Mesenchymal stem cell (in vitro differentiated cells and primary cell): ENCODE measurements at regions not wholly inside any gene's neighbourhood (a gene's known extent, or its start where the extent isn't known, plus 50 kb on each side); places are given as distances from the start of the nearest gene placed in this dataset.
"Not testable (repeated sequence)": the region's sequence is repeated elsewhere in the genome, so short reads cannot be mapped to it uniquely, and the experiment has no call there.

Source experiments
- DNase-seq: peaks from one replicate; pipeline ENCODE4 v3.0.0-alpha.2; 2013
- H2AFZ ChIP-seq: one replicate; pipeline ENCODE4 v1.6.1; 2013; ENCODE audit warnings: low read depth, mild to moderate bottlenecking, control low read depth, inconsistent platforms, low read length, moderate library complexity
- H2AK5ac ChIP-seq: 2 replicates; pipeline ENCODE4 v1.6.1; 2013; ENCODE audit warnings: low read length, moderate library complexity, mild to moderate bottlenecking, inconsistent platforms; ENCODE audit not compliant: severe bottlenecking
- H2BK120ac ChIP-seq: one replicate; pipeline ENCODE4 v1.6.1; 2013; ENCODE audit warnings: low read depth, mild to moderate bottlenecking, inconsistent platforms, low read length, moderate library complexity
- H2BK12ac ChIP-seq, 2 experiments: one replicate each; pipeline ENCODE4 v1.6.1; 2013; ENCODE audit warnings: inconsistent platforms in 2 of 2, low read length in 2 of 2, mild to moderate bottlenecking in 2 of 2, moderate library complexity in 2 of 2, control low read depth in 1 of 2
- H2BK15ac ChIP-seq: one replicate; pipeline ENCODE4 v1.6.1; 2013; ENCODE audit warnings: mild to moderate bottlenecking, low read depth, inconsistent platforms; ENCODE audit not compliant: poor library complexity, severe bottlenecking
- H2BK5ac ChIP-seq: 2 replicates; pipeline ENCODE4 v1.6.1; 2013; ENCODE audit warnings: low read depth, mild to moderate bottlenecking, low read length, control low read depth, inconsistent platforms; ENCODE audit not compliant: poor library complexity, severe bottlenecking
- H3K14ac ChIP-seq, 2 experiments: one replicate each; pipeline ENCODE4 v1.6.1; 2013; ENCODE audit warnings: inconsistent platforms in 2 of 2, low read length in 2 of 2, control low read depth in 1 of 2, mild to moderate bottlenecking in 1 of 2, moderate library complexity in 1 of 2
- H3K18ac ChIP-seq, 2 experiments: one replicate each; pipeline ENCODE4 v1.6.1; 2013; ENCODE audit warnings: inconsistent platforms in 2 of 2, low read length in 2 of 2, control low read depth in 1 of 2, low read depth in 1 of 2, mild to moderate bottlenecking in 1 of 2
- H3K23ac ChIP-seq, 2 experiments: one replicate each; pipeline ENCODE4 v1.6.1; 2013; ENCODE audit warnings: inconsistent platforms in 2 of 2, low read length in 2 of 2, mild to moderate bottlenecking in 2 of 2, moderate library complexity in 2 of 2, control low read depth in 1 of 2
- H3K27ac ChIP-seq: 2 replicates; pipeline ENCODE4 v1.5.1; 2013; ENCODE audit warnings: mild to moderate bottlenecking, moderate library complexity, low read length, control low read depth, inconsistent platforms; ENCODE audit not compliant: poor library complexity, severe bottlenecking
- H3K27me3 ChIP-seq, 2 experiments: 2 replicates each; pipeline versions ENCODE4 v1.6.1 to v1.7.0; 2013; ENCODE audit warnings: low read length in 2 of 2, mild to moderate bottlenecking in 2 of 2, moderate library complexity in 2 of 2, control low read depth in 1 of 2, inconsistent platforms in 1 of 2; ENCODE audit not compliant: control insufficient read depth in 1 of 2, insufficient read depth in 1 of 2
- H3K36me3 ChIP-seq, 2 experiments: 2 replicates each; pipeline versions ENCODE4 v1.6.1 to v1.7.0; 2013; ENCODE audit warnings: low read length in 2 of 2, control low read depth in 1 of 2, inconsistent platforms in 1 of 2, low read depth in 1 of 2, mild to moderate bottlenecking in 1 of 2; ENCODE audit not compliant: insufficient read depth in 2 of 2, control insufficient read depth in 1 of 2
- H3K4ac ChIP-seq, 2 experiments: one replicate each; pipeline ENCODE4 v1.6.1; 2013; ENCODE audit warnings: inconsistent platforms in 2 of 2, low read length in 2 of 2, mild to moderate bottlenecking in 2 of 2, moderate library complexity in 2 of 2, control low read depth in 1 of 2, low read depth in 1 of 2
- H3K4me1 ChIP-seq: 2 replicates; pipeline ENCODE4 v1.6.1; 2013; ENCODE audit warnings: low read depth, low read length, control low read depth; ENCODE audit not compliant: control insufficient read depth, insufficient read depth
- H3K4me2 ChIP-seq: 2 replicates; pipeline ENCODE4 v1.6.1; 2013; ENCODE audit warnings: low read length, mild to moderate bottlenecking, inconsistent platforms; ENCODE audit not compliant: poor library complexity, severe bottlenecking
- H3K4me3 ChIP-seq, 2 experiments: 2 replicates each; pipeline versions ENCODE4 v1.5.1 to v1.7.0; 2013; ENCODE audit warnings: low read length in 2 of 2, mild to moderate bottlenecking in 2 of 2, control low read depth in 1 of 2, low read depth in 1 of 2; ENCODE audit not compliant: insufficient read depth in 1 of 2
- H3K79me1 ChIP-seq: replicated peaks from 2 replicates; pipeline ENCODE4 v1.6.1; 2013; ENCODE audit warnings: mild to moderate bottlenecking, control low read depth, low read length, inconsistent platforms; ENCODE audit not compliant: poor library complexity, severe bottlenecking
- H3K9ac ChIP-seq: 2 replicates; pipeline ENCODE4 v1.7.0; 2013; ENCODE audit warnings: mild to moderate bottlenecking, low read length, moderate library complexity
- H3K9me3 ChIP-seq: 2 replicates; pipeline ENCODE4 v1.7.0; 2013; ENCODE audit warnings: mild to moderate bottlenecking, low read length; ENCODE audit not compliant: control insufficient read depth
- H4K8ac ChIP-seq: one replicate; pipeline ENCODE4 v1.6.1; 2013; ENCODE audit warnings: inconsistent platforms, mild to moderate bottlenecking, low read length, moderate library complexity
- H4K91ac ChIP-seq: one replicate; pipeline ENCODE4 v1.6.1; 2013; ENCODE audit warnings: mild to moderate bottlenecking, low read length, inconsistent platforms
- WGBS: methylation state at CpG from one replicate; pipeline ENCODE4 v1.1.7; 2013; ENCODE audit warnings: mixed read lengths; 5-methylcytosine and 5-hydroxymethylcytosine counted together

- not testable (repeated sequence) for H2BK5ac ChIP-seq, H4K91ac ChIP-seq, H3K4ac ChIP-seq, H3K23ac ChIP-seq, H3K4me1 ChIP-seq, H2BK12ac ChIP-seq, H4K8ac ChIP-seq, DNase-seq, H2AFZ ChIP-seq, H3K79me1 ChIP-seq, H3K14ac ChIP-seq, H3K9ac ChIP-seq, H3K27me3 ChIP-seq, H3K36me3 ChIP-seq, H3K4me2 ChIP-seq, H3K27ac ChIP-seq, H2AK5ac ChIP-seq, H2BK15ac ChIP-seq, H3K4me3 ChIP-seq, H2BK120ac ChIP-seq, H3K9me3 ChIP-seq, H3K18ac ChIP-seq
- WGBS, result 83% methylated on average over 3 of the region's 3 CpGs
Observed at GRCh38 chr7:149978537-149978936, 104.8 kb downstream of the ATP6V0E2 start.

DNA sequence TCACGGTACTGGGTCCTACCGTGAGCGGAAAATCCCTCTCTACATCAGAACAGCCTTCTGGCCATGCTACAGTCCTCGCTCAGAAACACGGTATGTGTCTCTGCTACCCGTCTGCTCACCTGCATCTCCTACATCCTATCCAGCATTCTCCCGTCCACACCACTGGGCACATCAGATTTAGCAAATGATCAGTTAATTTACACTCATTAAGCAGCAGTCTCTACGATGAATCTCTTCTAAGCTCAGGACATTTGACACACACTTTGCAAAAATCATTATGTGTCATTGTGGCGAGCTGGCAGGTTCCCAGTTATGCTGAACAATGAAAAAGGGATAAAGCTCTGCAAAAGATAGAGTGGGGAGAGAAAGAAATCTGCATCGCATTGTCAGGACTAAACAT, 105.2 kb downstream of the ATP6V0E2 start:
- not testable (repeated sequence) for H3K18ac ChIP-seq

GRCh38 chr7:149982537-149983112, 108.9 kb downstream of the ATP6V0E2 start:
- H3K4me1 ChIP-seq, H3K27me3 ChIP-seq, H2BK5ac ChIP-seq, H4K8ac ChIP-seq, H3K9ac ChIP-seq, H2BK120ac ChIP-seq, H3K9me3 ChIP-seq, H2BK15ac ChIP-seq, H2AK5ac ChIP-seq, H3K36me3 ChIP-seq, H3K4me3 ChIP-seq, H3K14ac ChIP-seq, H3K27ac ChIP-seq, DNase-seq, H2AFZ ChIP-seq, H3K23ac ChIP-seq, H3K4ac ChIP-seq, H3K79me1 ChIP-seq, H3K18ac ChIP-seq, H3K4me2 ChIP-seq, H2BK12ac ChIP-seq, H4K91ac ChIP-seq: not testable (repeated sequence)
- 76% methylated on average over 3 of the region's 4 CpGs for WGBS

More for the DNA sequence above, 105.2 kb downstream of the ATP6V0E2 start:
- H3K27ac ChIP-seq, H3K4ac ChIP-seq, H3K36me3 ChIP-seq, H3K4me1 ChIP-seq, H4K8ac ChIP-seq, H2BK15ac ChIP-seq, H3K14ac ChIP-seq, H3K4me2 ChIP-seq, H3K27me3 ChIP-seq, H4K91ac ChIP-seq, H3K9ac ChIP-seq, H3K9me3 ChIP-seq, H3K23ac ChIP-seq, H2BK120ac ChIP-seq, H2BK12ac ChIP-seq, H3K79me1 ChIP-seq, H2AFZ ChIP-seq, DNase-seq, H3K4me3 ChIP-seq, H2BK5ac ChIP-seq, H2AK5ac ChIP-seq: not testable (repeated sequence)
- 68% methylated on average over 8 of the region's 10 CpGs for WGBS

GRCh38 chr7:149986866-149987265, 113.1 kb downstream of the ATP6V0E2 start:
- H3K23ac ChIP-seq, H3K36me3 ChIP-seq, H2AFZ ChIP-seq, H3K27me3 ChIP-seq, H2BK15ac ChIP-seq, H3K9ac ChIP-seq, H3K18ac ChIP-seq, H3K4me3 ChIP-seq, H3K14ac ChIP-seq, DNase-seq, H4K8ac ChIP-seq, H3K4ac ChIP-seq, H2BK120ac ChIP-seq, H4K91ac ChIP-seq, H3K4me1 ChIP-seq, H2BK12ac ChIP-seq, H3K4me2 ChIP-seq, H3K9me3 ChIP-seq, H3K27ac ChIP-seq, H3K79me1 ChIP-seq, H2AK5ac ChIP-seq, H2BK5ac ChIP-seq: not testable (repeated sequence)
- WGBS, result no CpG with 5 or more reads among the region's 3 CpGs
